ENCODE measurements at regions not wholly inside any gene's neighbourhood (a gene's known extent, or its start where the extent isn't known, plus 50 kb on each side); places are given as distances from the start of the nearest gene placed in this dataset.

DNA sequence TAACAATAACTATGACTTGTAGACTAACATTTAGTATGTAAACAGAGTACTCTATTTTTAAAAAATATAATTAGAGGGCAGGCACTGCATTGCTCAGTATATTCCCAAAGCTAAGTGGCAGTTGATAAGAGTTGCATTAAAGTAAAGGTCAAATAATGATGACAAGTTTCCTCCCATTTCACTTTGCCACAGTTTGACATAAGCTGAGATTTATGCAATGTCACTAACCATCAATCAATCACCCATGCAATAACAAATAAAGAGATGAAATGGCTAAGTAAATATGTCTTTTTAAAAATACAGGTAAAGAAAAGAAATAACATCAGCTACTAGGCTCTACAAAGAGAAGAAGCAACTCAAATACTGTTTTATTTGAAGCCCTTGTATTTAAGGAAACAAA lies 673.4 kb downstream of the PCDH18 start:
- DNase-seq (ENCODE audit: low read depth, low spot score) (no peak), ATAC-seq (no peak)
- H4K20me1 ChIP-seq (ENCODE audit: insufficient read depth) = no peaks in the 10 kb centered on the region
- no TSS peak for BruUV-seq (replicated peaks)
- 0 out of 4 replicates have a peak, but pooled peaks cover 0 to 3% of the 10 kb centered on the region in 2 experiments for H3K4me1 ChIP-seq (ENCODE audit: control insufficient read depth in 1 of 2, insufficient read depth in 2 of 2, low read length in 2 of 2)
- no peaks in the 10 kb centered on the region for H3K9me2 ChIP-seq (ENCODE audit: insufficient read depth)
- ChIA-PET POLR2A (no interaction called here), CTCF (no interaction called here), RAD21 (ENCODE audit: low non-redundant PET in 1 of 2, low total read pairs in 2 of 2, uncharacterized antibody in 2 of 2, unreplicated experiment in 2 of 2) (no interaction called here)
- H3K27ac ChIP-seq (ENCODE audit: low read depth, low read length) = no peak overlapping the region
- no peak overlapping the region for H2AFZ ChIP-seq (ENCODE audit: low read depth, low read length, poor library complexity, severe bottlenecking)
- H3K27me3 ChIP-seq (ENCODE audit: insufficient read depth, low read length) = no peaks in the 10 kb centered on the region
- TF ChIP-seq, protein P1, sequence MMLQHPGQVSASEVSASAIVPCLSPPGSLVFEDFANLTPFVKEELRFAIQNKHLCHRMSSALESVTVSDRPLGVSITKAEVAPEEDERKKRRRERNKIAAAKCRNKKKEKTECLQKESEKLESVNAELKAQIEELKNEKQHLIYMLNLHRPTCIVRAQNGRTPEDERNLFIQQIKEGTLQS (IDR thresholded peaks at IDR 0.05) = no peak
- TF ChIP-seq, protein P2, sequence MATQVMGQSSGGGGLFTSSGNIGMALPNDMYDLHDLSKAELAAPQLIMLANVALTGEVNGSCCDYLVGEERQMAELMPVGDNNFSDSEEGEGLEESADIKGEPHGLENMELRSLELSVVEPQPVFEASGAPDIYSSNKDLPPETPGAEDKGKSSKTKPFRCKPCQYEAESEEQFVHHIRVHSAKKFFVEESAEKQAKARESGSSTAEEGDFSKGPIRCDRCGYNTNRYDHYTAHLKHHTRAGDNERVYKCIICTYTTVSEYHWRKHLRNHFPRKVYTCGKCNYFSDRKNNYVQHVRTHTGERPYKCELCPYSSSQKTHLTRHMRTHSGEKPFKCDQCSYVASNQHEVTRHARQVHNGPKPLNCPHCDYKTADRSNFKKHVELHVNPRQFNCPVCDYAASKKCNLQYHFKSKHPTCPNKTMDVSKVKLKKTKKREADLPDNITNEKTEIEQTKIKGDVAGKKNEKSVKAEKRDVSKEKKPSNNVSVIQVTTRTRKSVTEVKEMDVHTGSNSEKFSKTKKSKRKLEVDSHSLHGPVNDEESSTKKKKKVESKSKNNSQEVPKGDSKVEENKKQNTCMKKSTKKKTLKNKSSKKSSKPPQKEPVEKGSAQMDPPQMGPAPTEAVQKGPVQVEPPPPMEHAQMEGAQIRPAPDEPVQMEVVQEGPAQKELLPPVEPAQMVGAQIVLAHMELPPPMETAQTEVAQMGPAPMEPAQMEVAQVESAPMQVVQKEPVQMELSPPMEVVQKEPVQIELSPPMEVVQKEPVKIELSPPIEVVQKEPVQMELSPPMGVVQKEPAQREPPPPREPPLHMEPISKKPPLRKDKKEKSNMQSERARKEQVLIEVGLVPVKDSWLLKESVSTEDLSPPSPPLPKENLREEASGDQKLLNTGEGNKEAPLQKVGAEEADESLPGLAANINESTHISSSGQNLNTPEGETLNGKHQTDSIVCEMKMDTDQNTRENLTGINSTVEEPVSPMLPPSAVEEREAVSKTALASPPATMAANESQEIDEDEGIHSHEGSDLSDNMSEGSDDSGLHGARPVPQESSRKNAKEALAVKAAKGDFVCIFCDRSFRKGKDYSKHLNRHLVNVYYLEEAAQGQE (IDR thresholded peaks at IDR 0.05; ENCODE audit: low read depth) = no peak
- TF ChIP-seq EZH2 (IDR thresholded peaks at IDR 0.05) = no peak
- no peak for TF ChIP-seq CEBPB (IDR thresholded peaks at IDR 0.05; ENCODE audit: low read depth)
- TF ChIP-seq TCF7L2 (IDR thresholded peaks at IDR 0.05; ENCODE audit: borderline replicate concordance, extremely low read depth, insufficient read depth, insufficient read length) = no peak
- TF ChIP-seq CBX3 (IDR thresholded peaks at IDR 0.05; ENCODE audit: low read depth) = no peak
- TF ChIP-seq ZFX (IDR thresholded peaks at IDR 0.05) = no peak
- TF ChIP-seq SP1 (IDR thresholded peaks at IDR 0.05; ENCODE audit: low read depth) = no peak
- no peak for TF ChIP-seq POLR2AphosphoS5 (IDR thresholded peaks at IDR 0.05; ENCODE audit: low read depth, low read length)
- no peak for TF ChIP-seq JUND (IDR thresholded peaks at IDR 0.05)
- TF ChIP-seq, protein P3, sequence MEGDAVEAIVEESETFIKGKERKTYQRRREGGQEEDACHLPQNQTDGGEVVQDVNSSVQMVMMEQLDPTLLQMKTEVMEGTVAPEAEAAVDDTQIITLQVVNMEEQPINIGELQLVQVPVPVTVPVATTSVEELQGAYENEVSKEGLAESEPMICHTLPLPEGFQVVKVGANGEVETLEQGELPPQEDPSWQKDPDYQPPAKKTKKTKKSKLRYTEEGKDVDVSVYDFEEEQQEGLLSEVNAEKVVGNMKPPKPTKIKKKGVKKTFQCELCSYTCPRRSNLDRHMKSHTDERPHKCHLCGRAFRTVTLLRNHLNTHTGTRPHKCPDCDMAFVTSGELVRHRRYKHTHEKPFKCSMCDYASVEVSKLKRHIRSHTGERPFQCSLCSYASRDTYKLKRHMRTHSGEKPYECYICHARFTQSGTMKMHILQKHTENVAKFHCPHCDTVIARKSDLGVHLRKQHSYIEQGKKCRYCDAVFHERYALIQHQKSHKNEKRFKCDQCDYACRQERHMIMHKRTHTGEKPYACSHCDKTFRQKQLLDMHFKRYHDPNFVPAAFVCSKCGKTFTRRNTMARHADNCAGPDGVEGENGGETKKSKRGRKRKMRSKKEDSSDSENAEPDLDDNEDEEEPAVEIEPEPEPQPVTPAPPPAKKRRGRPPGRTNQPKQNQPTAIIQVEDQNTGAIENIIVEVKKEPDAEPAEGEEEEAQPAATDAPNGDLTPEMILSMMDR (IDR thresholded peaks at IDR 0.05 in 2 of 3, conservative IDR thresholded peaks at IDR 0.05 in 1 of 3; ENCODE audit: borderline replicate concordance in 1 of 3, insufficient read depth in 1 of 3, low read depth in 2 of 3, low read length in 2 of 3) = no peak
- TF ChIP-seq ELF1 (IDR thresholded peaks at IDR 0.05; ENCODE audit: borderline replicate concordance, low read depth) = no peak
- TF ChIP-seq RAD21 (IDR thresholded peaks at IDR 0.05; ENCODE audit: low read depth) = no peak
- TF ChIP-seq EGR1 (IDR thresholded peaks at IDR 0.05; ENCODE audit: low read depth) = no peak
- TF ChIP-seq, protein P4, sequence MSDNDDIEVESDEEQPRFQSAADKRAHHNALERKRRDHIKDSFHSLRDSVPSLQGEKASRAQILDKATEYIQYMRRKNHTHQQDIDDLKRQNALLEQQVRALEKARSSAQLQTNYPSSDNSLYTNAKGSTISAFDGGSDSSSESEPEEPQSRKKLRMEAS (IDR thresholded peaks at IDR 0.05) = no peak
- no peak for TF ChIP-seq POLR2A (IDR thresholded peaks at IDR 0.05; ENCODE audit: borderline replicate concordance, extremely low read depth, insufficient read depth, insufficient read length)
- no peaks in the 10 kb centered on the region for H3K79me2 ChIP-seq (ENCODE audit: insufficient read depth, low read length)
- no peak overlapping the region for H3K4me3 ChIP-seq (replicated peaks in 1 of 2; ENCODE audit: low read depth in 1 of 2, low read length in 2 of 2)
- intact Hi-C loops (cut with micrococcal nuclease) = no loop called here
- no peak overlapping the region for H3K4me2 ChIP-seq (ENCODE audit: low read length)
- no peaks in the 10 kb centered on the region for H3K9me3 ChIP-seq (ENCODE audit: control insufficient read depth in 1 of 2, insufficient read depth in 1 of 2, low read depth in 1 of 2, low read length in 2 of 2)
- H3K9ac ChIP-seq (ENCODE audit: low read length) = no peak overlapping the region
- no peaks in the 10 kb centered on the region for H3K36me3 ChIP-seq (ENCODE audit: control insufficient read depth in 1 of 2, insufficient read depth in 2 of 2, low read length in 2 of 2)

Data from HCT116 (cell line).